ENCODE measurements at regions not wholly inside any gene's neighbourhood (a gene's known extent, or its start where the extent isn't known, plus 50 kb on each side); places are given as distances from the start of the nearest gene placed in this dataset.

DNA sequence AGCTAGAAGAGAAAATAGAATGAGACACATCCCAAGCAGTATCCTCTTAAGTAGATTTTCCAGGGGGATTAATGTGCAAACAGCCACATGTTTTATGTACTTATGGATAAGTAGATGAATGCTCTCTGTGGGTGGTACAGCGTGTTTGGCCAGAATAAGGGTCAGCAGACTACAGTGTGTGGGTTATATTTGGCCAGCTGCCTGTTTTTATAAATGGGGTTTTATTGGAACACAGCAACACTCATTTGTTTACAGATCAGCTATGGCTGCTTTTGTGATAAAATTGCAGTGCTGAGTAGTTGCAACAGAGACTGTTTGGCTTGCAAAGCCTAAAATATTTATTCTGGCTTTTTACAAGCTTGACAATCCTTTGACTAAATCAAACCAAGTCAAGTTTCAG is 780.2 kb upstream of the SEL1L start:
- H3K36me3 ChIP-seq (ENCODE audit: control insufficient read depth, insufficient read depth, low read length) = no peaks in the 10 kb centered on the region
- no peaks in the 10 kb centered on the region for H3K27me3 ChIP-seq (replicated peaks; ENCODE audit: control insufficient read depth, insufficient read depth, low read length)
- H3K36me3 Mint-ChIP-seq (ENCODE audit: insufficient read depth, unreplicated experiment) = no peaks in the 10 kb centered on the region
- intact Hi-C loops (cut with micrococcal nuclease; ENCODE audit: unreplicated experiment) = no loop called here
- no peaks in the 10 kb centered on the region for H3K27me3 Mint-ChIP-seq (ENCODE audit: insufficient read depth, unreplicated experiment)
- H3K4me3 ChIP-seq (ENCODE audit: low read depth, low read length) = no peak overlapping the region
- no peak overlapping the region for H3K4me3 Mint-ChIP-seq (ENCODE audit: unreplicated experiment)
- no peaks in the 10 kb centered on the region for H3K9me3 ChIP-seq
- H3K9me3 Mint-ChIP-seq (ENCODE audit: unreplicated experiment) = peaks cover 11% of the 10 kb centered on the region
- no peaks in the 10 kb centered on the region for H3K4me1 ChIP-seq
- BruUV-seq (replicated peaks) = no TSS peak
- peak in 1 of 2 experiments; percentile 14 for DNase-seq
- ChIA-PET POLR2A (no interaction called here), CTCF (no interaction called here)
- H3K27ac Mint-ChIP-seq (ENCODE audit: unreplicated experiment) = no peak overlapping the region
- TF ChIP-seq, protein P1, sequence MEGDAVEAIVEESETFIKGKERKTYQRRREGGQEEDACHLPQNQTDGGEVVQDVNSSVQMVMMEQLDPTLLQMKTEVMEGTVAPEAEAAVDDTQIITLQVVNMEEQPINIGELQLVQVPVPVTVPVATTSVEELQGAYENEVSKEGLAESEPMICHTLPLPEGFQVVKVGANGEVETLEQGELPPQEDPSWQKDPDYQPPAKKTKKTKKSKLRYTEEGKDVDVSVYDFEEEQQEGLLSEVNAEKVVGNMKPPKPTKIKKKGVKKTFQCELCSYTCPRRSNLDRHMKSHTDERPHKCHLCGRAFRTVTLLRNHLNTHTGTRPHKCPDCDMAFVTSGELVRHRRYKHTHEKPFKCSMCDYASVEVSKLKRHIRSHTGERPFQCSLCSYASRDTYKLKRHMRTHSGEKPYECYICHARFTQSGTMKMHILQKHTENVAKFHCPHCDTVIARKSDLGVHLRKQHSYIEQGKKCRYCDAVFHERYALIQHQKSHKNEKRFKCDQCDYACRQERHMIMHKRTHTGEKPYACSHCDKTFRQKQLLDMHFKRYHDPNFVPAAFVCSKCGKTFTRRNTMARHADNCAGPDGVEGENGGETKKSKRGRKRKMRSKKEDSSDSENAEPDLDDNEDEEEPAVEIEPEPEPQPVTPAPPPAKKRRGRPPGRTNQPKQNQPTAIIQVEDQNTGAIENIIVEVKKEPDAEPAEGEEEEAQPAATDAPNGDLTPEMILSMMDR (IDR thresholded peaks at IDR 0.05; ENCODE audit: insufficient read depth in 1 of 2, low read depth in 1 of 2, low read length in 1 of 2, severe bottlenecking in 1 of 2, unreplicated experiment in 1 of 2) = no peak
- H3K4me1 Mint-ChIP-seq (ENCODE audit: low read depth, unreplicated experiment) = peaks cover 6% of the 10 kb centered on the region

DNA sequence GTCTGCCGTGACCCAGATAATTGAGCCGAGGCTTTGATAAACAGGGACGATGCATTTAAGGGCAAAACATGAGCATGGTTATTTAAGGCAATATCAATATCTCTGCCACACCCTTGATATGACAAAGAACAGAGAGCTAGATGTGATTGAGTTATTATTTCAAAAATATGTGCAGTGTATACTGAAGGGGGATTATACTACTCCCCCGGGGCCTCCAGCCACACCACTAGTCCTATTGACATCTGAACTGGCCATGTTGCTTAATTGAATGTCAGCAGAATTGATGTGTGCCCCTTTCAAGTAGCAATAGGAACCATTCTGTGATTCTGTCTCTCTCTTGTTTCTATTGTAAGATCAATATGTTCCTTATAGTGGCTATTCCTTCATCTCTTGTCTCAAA is 794.8 kb upstream of the SEL1L start:
- H3K4me3 ChIP-seq (ENCODE audit: low read depth, low read length) = no peak overlapping the region
- Mint-ChIP-seq H3K27ac (ENCODE audit: unreplicated experiment) (no peak overlapping the region), H3K36me3 (ENCODE audit: insufficient read depth, unreplicated experiment) (no peaks in the 10 kb centered on the region), H3K9me3 (ENCODE audit: unreplicated experiment) (no peaks in the 10 kb centered on the region), H3K27me3 (ENCODE audit: insufficient read depth, unreplicated experiment) (no peaks in the 10 kb centered on the region), H3K4me1 (ENCODE audit: low read depth, unreplicated experiment) (no peaks in the 10 kb centered on the region), H3K4me3 (ENCODE audit: unreplicated experiment) (no peak overlapping the region)
- POLR2A ChIA-PET = no interaction called here
- no peaks in the 10 kb centered on the region for H3K36me3 ChIP-seq (ENCODE audit: control insufficient read depth, insufficient read depth, low read length)
- no peaks in the 10 kb centered on the region for H3K4me1 ChIP-seq
- no peaks in the 10 kb centered on the region for H3K27me3 ChIP-seq (replicated peaks; ENCODE audit: control insufficient read depth, insufficient read depth, low read length)
- DNase-seq = no peak
- TF ChIP-seq, protein P1 (IDR thresholded peaks at IDR 0.05; ENCODE audit: insufficient read depth in 1 of 2, low read depth in 1 of 2, low read length in 1 of 2, severe bottlenecking in 1 of 2, unreplicated experiment in 1 of 2) = no peak
- CTCF ChIA-PET = no interaction called here
- H3K9me3 ChIP-seq = 0 out of 2 replicates have a peak, but pooled peaks cover 5% of the 10 kb centered on the region
- BruUV-seq (replicated peaks) = no TSS peak
- intact Hi-C loops (cut with micrococcal nuclease; ENCODE audit: unreplicated experiment) = no loop called here

GRCh38 chr14:82341261-82341810 is 807.7 kb upstream of the SEL1L start:
- Histone ChIP-seq H3K4me1 (no peaks in the 10 kb centered on the region), H3K9me3 (no peaks in the 10 kb centered on the region), H3K36me3 (ENCODE audit: control insufficient read depth, insufficient read depth, low read length) (no peaks in the 10 kb centered on the region), H3K27me3 (replicated peaks; ENCODE audit: control insufficient read depth, insufficient read depth, low read length) (no peaks in the 10 kb centered on the region), H3K4me3 (ENCODE audit: low read depth, low read length) (no peak overlapping the region)
- POLR2A ChIA-PET = no interaction called here
- TF ChIP-seq, protein P1 (IDR thresholded peaks at IDR 0.05; ENCODE audit: insufficient read depth in 1 of 2, low read depth in 1 of 2, low read length in 1 of 2, severe bottlenecking in 1 of 2, unreplicated experiment in 1 of 2) = no peak
- Mint-ChIP-seq H3K4me3 (ENCODE audit: unreplicated experiment) (no peak overlapping the region), H3K36me3 (ENCODE audit: insufficient read depth, unreplicated experiment) (no peaks in the 10 kb centered on the region), H3K4me1 (ENCODE audit: low read depth, unreplicated experiment) (no peaks in the 10 kb centered on the region), H3K9me3 (ENCODE audit: unreplicated experiment) (no peaks in the 10 kb centered on the region), H3K27me3 (ENCODE audit: insufficient read depth, unreplicated experiment) (no peaks in the 10 kb centered on the region), H3K27ac (ENCODE audit: unreplicated experiment) (no peak overlapping the region)
- no peak for DNase-seq
- CTCF ChIA-PET = no interaction called here
- BruUV-seq (replicated peaks) = no TSS peak
- intact Hi-C loops (cut with micrococcal nuclease; ENCODE audit: unreplicated experiment) = no loop called here

Data from Caco-2 (cell line).